ENCODE measurements at regions not wholly inside any gene's neighbourhood (a gene's known extent, or its start where the extent isn't known, plus 50 kb on each side); places are given as distances from the start of the nearest gene placed in this dataset.

DNA sequence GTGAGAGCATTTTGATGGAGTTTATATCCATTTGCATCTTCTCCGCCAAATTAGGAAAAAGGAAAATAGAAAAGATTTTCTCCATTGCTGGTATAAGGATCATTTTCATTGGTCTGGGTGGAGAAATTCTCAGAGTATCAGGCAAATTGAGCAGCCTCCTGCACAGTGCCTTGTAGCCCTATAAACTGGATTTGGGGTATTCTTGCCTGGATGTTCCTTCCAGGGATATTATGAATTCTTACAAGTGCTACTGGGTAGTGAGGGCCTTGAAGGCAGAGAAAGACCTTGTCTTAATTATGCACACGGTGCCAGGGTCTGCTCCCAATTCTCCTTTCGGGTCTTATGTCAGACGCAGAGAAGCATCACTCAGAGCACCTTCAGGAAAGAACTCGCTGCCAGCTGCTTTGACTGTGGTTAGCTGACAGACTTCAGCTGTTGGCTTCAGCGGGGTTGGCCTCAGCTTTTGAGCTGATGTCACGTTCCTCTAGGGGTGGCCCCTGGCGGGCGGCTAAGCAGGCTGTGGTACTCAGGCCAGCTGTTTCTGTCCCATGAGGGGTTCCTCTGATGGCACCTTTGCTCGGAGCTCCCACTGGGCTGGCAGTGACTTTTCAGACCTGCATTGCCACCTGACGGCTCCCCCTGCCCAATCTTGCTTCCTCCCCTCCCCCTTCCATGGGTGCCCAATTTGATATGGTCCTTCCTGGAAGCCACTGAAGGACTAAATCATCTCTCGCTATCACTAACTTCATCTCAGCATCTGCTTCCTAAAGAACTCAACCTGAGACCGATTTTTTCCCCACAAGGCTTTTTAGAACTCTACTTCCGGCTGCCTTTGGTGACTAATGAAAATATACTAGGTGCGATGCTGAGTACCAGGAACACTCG, 519.5 kb downstream of the BCOR start:
- ATAC-seq, result no peak

DNA sequence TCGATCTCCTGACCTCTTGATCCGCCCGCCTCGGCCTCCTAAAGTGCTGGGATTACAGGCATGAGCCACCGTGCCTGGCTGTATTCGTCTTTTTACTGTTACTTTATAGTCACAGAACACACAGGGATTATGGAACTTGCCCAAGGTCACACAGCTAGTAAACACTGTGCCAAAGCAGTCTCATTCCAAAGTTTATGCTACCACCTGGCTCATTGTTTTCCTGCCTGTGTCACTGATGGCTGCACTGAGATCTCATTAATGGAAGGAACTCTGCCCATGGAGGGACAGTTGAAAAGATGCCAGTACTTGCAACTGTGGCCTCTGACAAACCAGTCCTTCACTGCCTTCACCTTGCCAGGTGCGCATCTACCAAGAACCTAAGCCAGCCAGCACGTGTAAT, 517.7 kb downstream of the BCOR start:
- no peak for ATAC-seq

DNA sequence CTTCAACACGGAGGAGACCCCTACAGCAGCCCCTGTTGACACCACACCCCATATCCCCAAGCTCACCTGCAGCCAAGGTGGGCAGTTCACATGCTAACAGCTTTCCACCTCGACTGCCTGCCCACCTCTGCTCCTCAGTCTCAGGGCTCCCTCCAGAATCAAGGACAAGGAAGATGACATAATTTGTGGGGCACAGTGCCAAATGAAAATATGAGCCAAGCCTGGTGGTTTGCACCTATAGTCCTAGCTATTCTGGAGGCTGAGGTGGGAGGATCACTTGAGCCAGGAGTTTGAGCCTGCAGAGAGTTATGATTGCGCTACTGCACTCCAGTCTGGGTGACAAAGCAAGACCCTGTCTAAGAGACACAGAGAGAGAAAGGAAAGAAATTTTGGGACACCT, 516.3 kb downstream of the BCOR start:
- ATAC-seq, result no peak

DNA sequence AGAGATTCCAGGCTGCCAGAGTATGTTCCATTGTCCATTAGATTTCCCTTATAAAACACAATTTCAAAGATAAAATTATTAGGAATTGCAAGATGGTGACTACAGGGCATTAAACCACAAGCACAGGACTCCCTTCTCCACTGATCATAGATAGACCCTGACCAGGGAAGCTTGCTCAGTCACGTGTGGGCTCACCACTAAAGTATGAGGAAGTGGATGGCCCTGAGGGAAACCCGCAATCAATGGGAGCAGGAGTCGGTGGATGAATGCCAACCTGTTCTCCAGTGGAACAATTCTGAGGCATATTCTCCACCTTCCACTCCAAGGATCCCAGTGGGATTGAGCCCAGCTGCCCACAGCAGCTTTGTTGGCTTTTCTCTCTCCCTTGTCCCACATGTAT, 515.7 kb downstream of the BCOR start:
- no peak for ATAC-seq

DNA sequence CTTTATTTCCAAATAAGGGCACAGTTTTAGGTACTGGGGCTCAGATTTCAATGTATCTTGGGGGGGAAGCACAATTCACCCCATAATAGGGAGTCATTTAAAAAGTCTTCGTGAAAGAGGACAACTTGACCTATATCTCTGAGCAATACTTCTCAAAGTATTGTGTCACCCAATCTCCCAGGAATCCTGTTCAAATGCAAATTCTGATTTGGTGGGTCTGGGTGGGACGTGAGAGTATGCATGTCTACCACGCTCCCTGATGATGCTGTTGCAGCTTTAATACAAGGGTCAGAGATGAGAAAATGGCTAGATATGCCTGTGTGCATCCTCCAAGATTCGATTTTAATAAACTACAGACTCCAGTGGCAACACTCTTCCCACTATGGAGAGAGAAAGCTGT, 514.8 kb downstream of the BCOR start:
- ATAC-seq, result no peak

DNA sequence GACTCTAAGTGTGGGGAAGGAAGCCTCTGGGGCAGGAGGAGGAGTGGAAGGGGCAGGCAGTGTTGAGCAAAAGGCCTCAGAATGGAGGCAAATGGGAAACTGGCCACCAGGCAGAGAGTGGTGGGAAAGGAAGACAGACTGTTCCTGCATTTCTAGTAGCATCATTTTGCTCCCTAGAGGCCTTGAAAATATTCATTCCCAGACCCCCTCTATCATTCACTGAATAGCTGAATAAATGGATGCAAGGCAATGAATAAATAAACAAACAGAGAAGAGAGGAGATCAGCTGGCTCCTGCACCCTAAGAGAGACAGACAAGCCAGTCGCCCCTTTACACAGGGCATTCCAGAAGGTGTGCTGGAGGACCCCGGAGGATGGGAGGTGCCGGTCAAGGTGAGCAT, 511.9 kb downstream of the BCOR start:
- ATAC-seq, result no peak

DNA sequence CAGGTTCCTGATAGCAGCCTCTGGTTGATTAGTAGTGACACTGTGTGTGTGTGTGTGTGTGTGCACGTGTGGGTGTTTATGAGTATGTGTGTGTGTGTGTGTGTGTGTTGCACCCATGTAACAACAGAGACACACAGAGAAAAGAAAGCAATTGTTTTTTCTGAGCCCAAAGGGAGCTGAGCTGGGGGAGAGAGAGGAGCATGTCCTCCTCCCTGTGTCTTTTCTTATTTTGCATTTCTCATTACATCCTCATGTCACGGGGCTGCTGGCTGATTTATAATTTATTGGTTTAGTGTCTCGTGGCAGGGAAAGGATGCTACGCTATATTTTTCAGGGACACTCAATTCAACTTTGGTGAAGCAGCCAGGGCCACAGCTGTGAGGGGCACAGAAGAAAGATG, 511.4 kb downstream of the BCOR start:
- no peak for ATAC-seq

DNA sequence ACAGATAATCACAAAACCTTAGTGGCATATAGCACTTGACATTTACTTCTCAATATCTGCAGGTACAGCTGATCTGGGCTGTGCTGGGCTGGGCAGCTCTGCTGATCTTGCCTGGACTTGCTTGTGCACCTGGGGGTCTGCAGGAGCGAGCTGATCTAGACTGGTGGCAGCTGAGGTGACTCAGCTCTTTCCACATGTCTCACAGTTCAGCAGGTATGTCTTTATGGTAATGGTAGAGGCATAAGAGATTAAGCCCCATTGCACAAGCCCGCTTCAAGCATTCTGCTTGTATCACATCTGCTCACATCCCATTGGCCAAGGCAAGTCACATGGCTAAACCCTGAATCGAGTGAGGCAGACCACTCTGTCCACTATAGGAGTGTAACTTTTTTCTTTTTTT, 506.7 kb downstream of the BCOR start:
- peak; percentile 89 for ATAC-seq

DNA sequence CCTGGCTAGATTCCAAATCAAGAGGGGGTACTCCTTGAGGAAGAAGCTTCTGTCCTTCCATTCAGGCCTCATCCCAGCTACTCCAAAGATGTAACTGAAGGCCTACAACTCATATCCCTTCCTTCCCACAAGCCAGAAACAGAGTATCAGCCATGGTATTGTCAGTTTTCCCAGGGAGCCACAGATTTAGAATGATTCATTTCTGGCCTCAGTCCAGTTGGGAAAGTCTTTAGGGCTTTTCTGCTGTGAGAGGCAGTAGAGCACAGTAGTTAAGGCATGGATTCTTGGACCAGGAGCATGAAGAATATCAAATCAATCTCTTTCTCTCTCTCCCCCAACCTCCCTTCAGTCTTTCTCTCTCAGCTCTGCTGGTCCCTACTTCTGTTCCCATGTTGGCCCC, 505.0 kb downstream of the BCOR start:
- no peak for ATAC-seq

DNA sequence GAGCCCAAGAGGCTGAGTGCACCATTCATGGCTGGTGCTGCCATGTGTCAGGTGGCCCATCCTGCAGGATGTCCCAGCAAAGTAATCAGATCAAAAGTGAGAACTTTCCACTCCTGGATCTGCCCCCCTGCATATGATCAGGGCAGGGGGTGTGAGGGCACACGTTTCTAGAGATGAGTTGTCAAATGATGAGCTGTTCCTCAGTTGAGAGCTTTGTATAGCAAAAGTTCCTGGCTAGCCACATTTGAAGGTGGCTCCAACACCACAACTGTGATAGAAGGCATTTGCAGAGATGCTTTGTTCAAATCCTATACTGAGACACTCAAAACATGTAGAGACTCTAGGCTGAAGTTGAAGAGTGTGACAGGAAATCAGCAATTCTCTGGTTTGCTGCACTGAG, 501.8 kb downstream of the BCOR start:
- ATAC-seq, result no peak

DNA sequence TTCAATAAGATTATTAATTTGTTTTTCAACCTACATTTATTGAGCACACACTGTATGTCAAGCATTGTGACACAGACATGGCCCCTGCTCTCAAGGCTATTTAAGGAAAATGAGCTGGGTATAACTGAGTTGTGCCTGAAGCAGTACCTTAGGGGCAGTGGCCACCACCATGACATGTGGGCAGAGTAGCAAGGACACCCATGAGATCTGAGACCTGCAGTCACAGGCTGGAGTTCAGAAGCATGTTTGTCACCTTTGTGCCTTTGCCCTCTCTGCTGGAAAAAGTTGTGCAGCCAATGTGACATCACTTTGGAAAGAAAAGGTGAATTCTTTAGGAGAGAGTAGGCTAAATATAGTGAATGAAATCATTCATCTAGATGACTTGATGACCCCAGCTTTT, 501.3 kb downstream of the BCOR start:
- no peak for ATAC-seq

DNA sequence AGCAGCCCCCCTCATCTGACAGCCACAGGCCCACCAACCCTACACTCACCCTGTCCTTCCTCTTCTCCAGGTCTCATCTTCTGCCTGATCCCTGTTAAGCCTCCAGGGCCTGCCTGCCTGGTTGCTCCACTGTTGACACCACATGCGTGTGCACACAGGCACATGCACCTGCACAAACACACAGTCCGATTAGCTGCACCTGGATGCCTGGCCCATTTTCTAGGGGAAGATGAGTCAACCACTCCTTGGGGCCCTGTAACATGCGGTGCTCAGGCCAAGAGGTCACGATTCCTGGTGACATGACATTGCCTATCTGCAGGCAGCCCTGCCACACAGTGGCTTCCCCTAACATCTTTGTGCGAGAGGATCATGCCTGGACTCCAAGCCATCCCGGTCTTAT, 498.4 kb downstream of the BCOR start:
- peak; percentile 79 for ATAC-seq

DNA sequence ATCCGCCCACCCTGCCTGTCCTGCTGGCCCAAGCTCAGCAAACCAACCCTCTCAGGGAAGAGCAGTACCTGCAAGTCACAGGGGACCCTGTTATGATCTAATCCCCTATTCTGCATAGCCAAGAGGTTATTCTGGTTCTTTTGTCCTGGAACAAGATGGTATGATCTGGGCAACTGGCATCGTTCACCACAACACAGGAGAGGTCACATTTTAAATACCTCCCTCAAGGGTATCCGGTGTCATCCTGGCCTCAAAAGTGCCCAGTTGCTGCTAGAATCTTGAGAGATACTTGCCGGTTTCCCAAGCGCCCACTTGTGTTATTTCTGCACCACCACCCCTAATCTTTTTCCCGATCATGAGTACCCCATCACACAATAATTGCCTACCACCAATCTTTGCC, 497.5 kb downstream of the BCOR start:
- no peak for ATAC-seq

DNA sequence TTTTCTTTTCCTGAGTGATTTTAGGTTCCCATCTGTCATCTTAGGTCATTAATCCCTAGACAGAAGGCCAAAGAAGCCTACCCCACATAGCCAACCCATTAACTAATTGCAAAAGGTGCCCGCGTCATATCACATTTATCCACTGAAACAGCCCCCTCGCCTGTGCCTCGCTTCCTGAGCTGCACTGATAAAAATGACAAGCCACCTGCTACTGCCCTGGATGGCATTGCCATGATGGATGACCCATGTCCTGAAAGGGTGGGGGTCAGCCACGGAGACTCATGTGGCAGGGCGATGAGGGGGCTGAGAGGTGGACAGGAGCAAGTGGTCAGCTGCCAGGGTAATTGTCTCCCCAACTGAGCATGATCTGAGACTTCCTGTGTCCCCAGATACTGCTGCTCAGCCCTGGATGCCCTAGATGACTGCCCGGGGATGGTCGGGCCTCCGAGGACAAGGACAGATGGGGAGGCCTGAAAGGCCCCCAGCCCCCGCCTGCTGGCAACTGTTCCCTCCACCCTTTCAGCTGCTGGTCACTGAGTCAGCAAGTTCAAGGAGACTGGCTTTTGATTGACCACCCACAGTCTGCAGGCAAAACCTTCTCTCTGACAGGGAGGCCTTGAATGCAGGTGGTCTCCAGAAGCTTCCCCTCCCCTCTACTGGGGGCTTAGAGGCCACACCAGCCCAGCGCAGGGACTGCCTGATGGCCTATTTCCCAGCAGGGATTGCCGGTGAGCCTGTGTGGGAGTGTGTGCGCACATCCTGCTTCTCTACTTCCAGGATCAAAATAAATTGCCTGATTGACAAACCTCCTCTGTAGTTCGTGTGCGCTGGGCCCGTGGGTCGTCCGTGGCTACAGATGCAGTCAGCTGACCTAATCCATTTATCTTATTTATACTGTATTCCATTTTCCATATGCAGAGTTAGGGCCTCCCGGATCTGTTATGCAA, 496.3 kb downstream of the BCOR start:
- ATAC-seq, result no peak

DNA sequence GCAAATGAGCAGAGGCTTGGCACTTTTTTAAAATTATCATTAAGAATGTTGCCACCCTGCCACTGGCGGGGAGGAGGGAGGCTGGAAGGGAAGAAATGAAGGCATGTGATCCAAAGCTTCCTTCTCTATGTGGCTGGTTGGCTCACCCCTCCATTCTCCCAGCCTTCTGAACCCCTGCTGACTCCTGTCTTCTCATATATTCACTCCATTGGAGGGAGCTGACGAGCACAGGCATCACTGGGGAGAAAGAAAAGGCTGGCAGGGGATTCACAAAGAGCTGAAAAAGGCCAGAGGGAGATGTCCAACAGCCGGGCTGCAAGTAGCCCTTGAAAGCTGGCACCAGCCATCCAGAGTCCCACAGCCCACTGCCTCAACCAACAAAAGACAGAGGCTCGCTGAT, 495.6 kb downstream of the BCOR start:
- ATAC-seq, result no peak

DNA sequence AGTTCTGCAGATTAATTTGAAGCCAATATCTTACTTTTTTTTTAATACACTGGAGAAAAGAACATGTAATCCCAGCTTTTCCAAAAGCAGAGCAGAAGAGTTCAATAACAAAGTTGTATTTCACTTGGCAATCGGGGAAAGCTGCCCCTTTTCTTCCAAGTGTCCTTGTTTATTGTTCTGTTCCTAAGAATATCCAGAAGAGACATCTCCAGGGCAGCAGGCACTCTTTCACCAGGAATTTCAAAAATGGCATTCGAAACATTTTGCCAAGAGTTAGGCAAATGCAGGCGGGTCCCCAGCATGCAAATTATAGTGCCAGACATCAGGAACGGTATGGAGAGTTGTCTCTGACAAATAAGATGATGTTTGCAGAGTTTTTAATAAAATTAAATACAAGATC, 494.5 kb downstream of the BCOR start:
- no peak for ATAC-seq

DNA sequence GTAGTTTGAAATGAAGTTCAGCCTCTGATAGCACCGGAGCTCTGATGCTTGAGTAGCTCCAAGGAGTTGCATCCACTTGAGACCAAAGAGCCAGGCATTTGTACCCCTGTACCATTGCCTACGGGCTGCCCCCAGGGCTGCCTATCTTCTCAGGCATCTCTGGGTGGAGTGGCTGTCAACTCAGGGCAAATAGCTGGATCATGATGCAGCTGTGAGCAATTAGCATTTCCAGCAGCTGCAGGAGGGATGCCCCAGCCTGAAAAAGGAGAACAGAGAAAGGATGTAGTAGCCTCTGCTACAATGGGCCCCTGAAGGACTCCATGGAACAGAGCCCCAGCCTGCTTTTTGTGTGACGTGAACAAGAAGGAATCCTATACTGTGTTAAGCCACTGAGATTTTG, 492.6 kb downstream of the BCOR start:
- ATAC-seq, result no peak

DNA sequence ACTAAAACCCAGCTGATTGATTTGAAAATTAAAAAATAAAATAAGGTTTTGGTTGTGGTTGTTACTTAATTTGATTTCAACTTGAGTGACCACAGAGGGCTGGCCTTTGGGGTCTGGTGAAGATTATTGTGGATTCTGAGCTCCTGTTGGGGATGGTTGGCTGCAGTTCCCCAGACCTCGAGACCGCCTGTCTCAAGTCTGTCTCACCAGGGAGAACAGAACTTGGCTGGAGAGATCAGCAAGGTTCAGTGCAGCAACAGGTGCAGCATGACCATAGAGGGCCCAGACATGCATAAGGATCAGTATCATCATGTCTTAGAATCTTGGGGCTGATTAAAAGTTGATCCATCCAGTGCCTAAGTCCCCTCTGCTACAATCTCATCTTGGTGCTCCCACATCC, 491.9 kb downstream of the BCOR start:
- no peak for ATAC-seq

DNA sequence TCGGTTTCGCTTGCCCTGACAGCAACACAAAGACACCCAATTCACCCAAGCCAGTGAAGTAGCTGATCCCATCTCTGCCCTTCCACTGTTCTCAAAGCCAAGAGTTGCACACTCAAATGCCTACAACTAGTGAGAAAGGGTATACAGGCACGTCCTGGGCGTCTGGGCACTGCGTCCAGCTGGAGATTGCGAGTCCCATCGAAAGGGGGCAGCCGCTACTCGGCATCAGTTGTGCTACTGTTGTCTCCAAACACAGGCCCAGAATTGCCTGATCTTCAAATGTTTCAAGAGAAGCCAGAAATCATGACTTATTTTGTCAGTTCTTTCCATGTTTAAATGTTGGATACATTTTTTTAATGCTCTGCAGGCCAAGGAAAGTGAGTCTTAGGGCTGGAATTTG, 487.8 kb downstream of the BCOR start:
- ATAC-seq, result no peak

DNA sequence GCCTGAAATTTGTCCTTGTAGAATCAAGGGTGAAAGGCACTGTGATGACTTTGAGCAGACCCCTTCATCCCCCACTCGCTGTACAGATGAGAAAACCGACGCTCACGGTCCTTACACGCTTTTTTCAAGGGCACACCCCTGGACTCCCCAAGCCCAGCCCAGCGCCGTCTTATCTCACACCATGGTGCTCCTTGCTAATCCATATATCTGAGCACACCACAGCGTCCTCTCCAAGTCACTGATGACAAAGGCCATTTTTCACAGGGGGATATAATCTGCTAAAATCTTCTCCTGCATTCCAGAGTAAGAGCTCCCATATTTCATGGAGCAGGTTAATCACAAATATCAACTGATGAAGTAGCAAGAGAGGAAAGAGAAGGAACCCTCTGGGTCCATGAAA, 486.3 kb downstream of the BCOR start:
- no peak for ATAC-seq

DNA sequence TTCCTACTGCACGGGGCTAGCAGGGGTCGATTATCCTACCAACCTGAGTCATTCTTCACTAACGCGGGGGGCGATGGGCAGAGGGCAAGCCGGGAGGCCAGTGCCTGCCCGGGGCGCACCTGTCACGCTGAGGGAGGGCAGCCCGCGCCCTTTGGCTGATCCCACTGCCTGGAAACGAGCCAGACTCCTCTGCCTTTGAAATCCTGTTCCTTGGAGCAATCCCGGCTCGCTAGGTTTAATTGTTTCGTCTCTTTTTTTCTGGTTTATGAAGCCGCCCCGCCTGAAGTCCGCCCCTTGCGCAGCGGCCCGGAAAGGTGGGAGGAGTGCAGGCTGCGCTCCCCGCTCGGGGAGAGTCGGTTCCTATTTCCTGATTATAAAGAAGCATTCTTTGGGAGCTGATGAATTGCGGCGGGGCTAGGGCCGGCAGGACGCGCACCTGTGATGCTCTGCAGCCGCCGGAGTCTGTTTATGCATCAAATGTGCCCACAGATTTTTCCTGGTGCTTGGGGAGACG, 484.2 kb downstream of the BCOR start:
- ATAC-seq, result no peak

DNA sequence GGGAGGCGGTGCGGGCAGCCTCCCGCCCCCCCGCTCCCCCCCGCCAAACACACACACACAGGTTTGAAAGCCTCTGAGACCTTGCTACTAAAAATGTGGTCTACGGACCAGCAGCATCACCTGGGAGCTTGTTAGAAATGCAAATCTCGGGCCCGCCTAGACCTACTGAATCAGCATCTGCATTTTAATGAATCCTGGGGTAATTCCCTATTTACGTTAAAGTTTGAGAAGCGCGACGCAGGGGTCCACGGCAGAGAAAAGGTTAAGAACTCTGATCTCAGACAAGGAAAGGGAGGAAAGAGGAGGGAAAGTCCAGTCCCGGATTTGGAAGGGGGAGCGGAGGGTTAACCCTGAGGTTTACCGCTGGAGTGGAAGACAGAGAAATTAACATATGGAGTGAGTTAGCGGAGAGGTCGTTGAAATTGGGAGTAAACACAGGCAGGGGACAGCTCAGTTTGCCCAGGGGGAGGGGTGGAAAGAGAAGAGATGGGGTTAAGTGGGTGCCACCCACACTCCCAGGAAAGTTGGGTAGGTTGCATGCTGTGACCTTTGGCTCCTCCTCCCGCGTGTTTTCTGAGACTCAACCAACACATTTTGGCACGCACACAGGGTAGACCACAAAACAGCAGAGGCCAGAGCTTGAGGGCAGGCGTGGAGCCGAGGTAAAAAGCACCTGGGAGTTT, 483.6 kb downstream of the BCOR start:
- no peak for ATAC-seq

DNA sequence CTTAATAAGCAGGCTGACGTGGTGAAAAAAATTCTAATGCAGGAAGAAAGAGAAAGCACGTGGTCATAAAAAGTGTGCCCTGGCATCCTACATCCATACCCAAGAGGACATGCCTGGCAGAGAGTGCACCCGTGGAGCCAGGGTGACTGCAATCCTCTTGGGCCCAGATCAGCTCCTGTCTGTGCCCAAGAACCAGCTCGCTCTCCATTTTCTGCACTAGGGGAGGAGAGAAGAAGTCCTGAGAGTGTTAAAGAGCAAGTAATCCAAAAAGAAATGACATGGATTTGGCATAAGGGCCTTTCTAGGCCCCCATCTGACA, 483.1 kb downstream of the BCOR start:
- ATAC-seq, result no peak

Measured in esophagus mucosa (tissue), 1 donor.